MCF 10A (cell line): ENCODE measurements at regions not wholly inside any gene's neighbourhood (a gene's known extent, or its start where the extent isn't known, plus 50 kb on each side); places are given as distances from the start of the nearest gene placed in this dataset.

Experiments
- BruUV-seq: library from RNA; stranded (reverse); fragments of 400-500 nt; replicated peaks from 2 replicates; lab custom pipeline; 2021; lab: Mats Ljungman, UMichigan
- CTCF ChIA-PET: fragments of 300-600 bp; sonication (Branson Sonifier 250); formaldehyde crosslinking; extraction: SDS; loops from one replicate; lab custom pipeline; 2021; ENCODE audit warnings: antibody characterized with exemption, inconsistent platforms; lab: Yijun Ruan, JAX
- POLR2A ChIA-PET: fragments of 300-600, 350-650 bp; sonication (Branson Sonifier 250); formaldehyde crosslinking; extraction: SDS; loops from one replicate; lab custom pipeline; 2020; ENCODE audit warnings: antibody characterized with exemption, inconsistent platforms; lab: Yijun Ruan, JAX
- DNase-seq: peaks from one replicate; pipeline ENCODE4 v3.0.0-alpha.2; 2018; ENCODE audit not compliant: unreplicated experiment
- H3K27ac Mint-ChIP-seq: one replicate; pipeline ENCODE4 v1.8.0; 2022; ENCODE audit warnings: mild to moderate bottlenecking, low read depth, mixed read lengths; ENCODE audit not compliant: unreplicated experiment
- H3K27me3 Mint-ChIP-seq: one replicate; pipeline ENCODE4 v1.8.0; 2022; ENCODE audit warnings: mixed read lengths; ENCODE audit not compliant: insufficient read depth, unreplicated experiment
- H3K36me3 Mint-ChIP-seq: one replicate; pipeline ENCODE4 v1.8.0; 2022; ENCODE audit warnings: mild to moderate bottlenecking, moderate library complexity, mixed read lengths; ENCODE audit not compliant: insufficient read depth, unreplicated experiment
- H3K4me1 Mint-ChIP-seq: one replicate; pipeline ENCODE4 v1.8.0; 2022; ENCODE audit warnings: mixed read lengths; ENCODE audit not compliant: insufficient read depth, unreplicated experiment
- H3K4me3 Mint-ChIP-seq: one replicate; pipeline ENCODE4 v1.8.0; 2022; ENCODE audit warnings: mild to moderate bottlenecking, moderate library complexity, mixed read lengths; ENCODE audit not compliant: unreplicated experiment
- H3K9me3 Mint-ChIP-seq: one replicate; pipeline ENCODE4 v1.8.0; 2022; ENCODE audit warnings: mixed read lengths; ENCODE audit not compliant: unreplicated experiment
- CTCF ChIP-seq: fragments of 200-600 bp; IDR thresholded peaks from one replicate; pipeline ENCODE4 v1.8.0; 2022; ENCODE audit warnings: antibody characterized with exemption, mild to moderate bottlenecking; ENCODE audit not compliant: unreplicated experiment
- intact Hi-C: fragments of 100-400 bp; cut with micrococcal nuclease; formaldehyde crosslinking; loops from 2 replicates; pipeline ENCODE4 v1.14.1; 2022

- no peak for TF ChIP-seq CTCF
- H3K27ac Mint-ChIP-seq = no peak overlapping the region
- H3K27me3 Mint-ChIP-seq = no peaks in the 10 kb centered on the region
- no peak for DNase-seq
- H3K4me1 Mint-ChIP-seq = no peaks in the 10 kb centered on the region
- ChIA-PET CTCF (interaction anchor here (0.6 to 0.9 kb wide), 2 partner anchors 15 to 76 kb away, joined by 3 read pairs; no protein-coding TSS in a partner anchor), POLR2A (no interaction called here)
- H3K4me3 Mint-ChIP-seq = no peak overlapping the region
- intact Hi-C loops = no loop called here
- no TSS peak for BruUV-seq
- H3K36me3 Mint-ChIP-seq = no peaks in the 10 kb centered on the region
- H3K9me3 Mint-ChIP-seq = no peaks in the 10 kb centered on the region
Measured at GRCh38 chr5:18099261-18099660, 465.0 kb downstream of the TAF11L14 start.

DNA sequence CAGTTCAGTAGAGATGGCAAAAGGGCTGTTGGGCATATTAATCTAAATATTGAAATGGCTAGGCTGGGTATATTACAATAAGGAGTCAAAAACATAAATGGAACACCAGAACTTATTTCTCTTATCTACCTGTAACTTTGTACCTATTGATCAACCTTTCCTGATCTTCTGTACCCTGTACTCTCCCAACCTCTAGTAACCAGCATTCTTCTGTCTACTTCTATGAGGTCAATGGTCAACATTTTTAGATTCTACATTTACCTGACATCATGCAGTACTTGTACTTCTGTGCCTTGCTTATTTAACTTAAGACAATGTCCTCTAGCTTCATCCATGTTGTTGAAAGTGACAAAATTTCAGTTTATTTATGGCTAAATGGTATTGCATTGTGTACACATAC lies 467.3 kb downstream of the TAF11L14 start:
- TF ChIP-seq CTCF = no peak
- ChIA-PET CTCF (interaction anchor here (0.6 to 1.3 kb wide), 2 partner anchors 225 to 885 kb away, joined by 3 read pairs; no protein-coding TSS in a partner anchor), POLR2A (no interaction called here)
- no peak overlapping the region for H3K27ac Mint-ChIP-seq
- H3K36me3 Mint-ChIP-seq = no peaks in the 10 kb centered on the region
- H3K4me1 Mint-ChIP-seq = no peaks in the 10 kb centered on the region
- no peak for DNase-seq
- no peak overlapping the region for H3K4me3 Mint-ChIP-seq
- intact Hi-C loops = no loop called here
- no peaks in the 10 kb centered on the region for H3K9me3 Mint-ChIP-seq
- no peaks in the 10 kb centered on the region for H3K27me3 Mint-ChIP-seq
- BruUV-seq = no TSS peak

DNA sequence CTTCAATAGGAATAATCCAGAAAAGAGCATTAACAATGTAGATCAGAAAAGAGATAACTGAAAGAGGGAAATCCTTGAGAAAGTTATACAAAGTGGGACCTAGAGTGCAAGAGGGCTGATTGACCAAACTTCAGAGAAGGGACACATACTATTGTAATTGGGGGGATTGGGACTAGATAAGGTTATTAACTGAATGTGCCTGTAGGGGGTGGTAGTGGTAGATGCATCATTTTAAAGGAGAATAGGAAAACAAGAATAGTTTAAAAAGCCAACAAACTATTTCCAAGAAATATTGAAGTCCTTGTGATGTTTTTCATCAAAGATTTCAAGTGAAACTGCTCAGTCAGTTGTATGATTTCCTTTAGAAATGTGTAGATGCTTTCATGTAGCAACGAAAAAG lies 468.5 kb downstream of the TAF11L14 start:
- Mint-ChIP-seq H3K27ac (no peak overlapping the region), H3K27me3 (no peaks in the 10 kb centered on the region), H3K9me3 (no peaks in the 10 kb centered on the region), H3K4me1 (no peaks in the 10 kb centered on the region), H3K36me3 (no peaks in the 10 kb centered on the region), H3K4me3 (no peak overlapping the region)
- BruUV-seq = no TSS peak
- peak; percentile 6 for TF ChIP-seq CTCF
- intact Hi-C loops = no loop called here
- peak; percentile 5 for DNase-seq
- POLR2A ChIA-PET = no interaction called here
- CTCF ChIA-PET = no interaction called here

- ChIA-PET POLR2A (no interaction called here), CTCF (interaction anchor here (0.7 to 1.3 kb wide), 3 partner anchors 210 to 889 kb away, joined by 3 to 9 read pairs (median 3); no protein-coding TSS in a partner anchor)
- no peaks in the 10 kb centered on the region for H3K4me1 Mint-ChIP-seq
- no peaks in the 10 kb centered on the region for H3K27me3 Mint-ChIP-seq
- no TSS peak for BruUV-seq
- TF ChIP-seq CTCF = no peak
- intact Hi-C loops = no loop called here
- H3K9me3 Mint-ChIP-seq = no peaks in the 10 kb centered on the region
- no peak for DNase-seq
- no peak overlapping the region for H3K4me3 Mint-ChIP-seq
- H3K27ac Mint-ChIP-seq = no peak overlapping the region
- no peaks in the 10 kb centered on the region for H3K36me3 Mint-ChIP-seq
Measured at GRCh38 chr5:18105449-18105848, 471.2 kb downstream of the TAF11L14 start.
